ENCODE measurements at regions not wholly inside any gene's neighbourhood (a gene's known extent, or its start where the extent isn't known, plus 50 kb on each side); places are given as distances from the start of the nearest gene placed in this dataset.

DNA sequence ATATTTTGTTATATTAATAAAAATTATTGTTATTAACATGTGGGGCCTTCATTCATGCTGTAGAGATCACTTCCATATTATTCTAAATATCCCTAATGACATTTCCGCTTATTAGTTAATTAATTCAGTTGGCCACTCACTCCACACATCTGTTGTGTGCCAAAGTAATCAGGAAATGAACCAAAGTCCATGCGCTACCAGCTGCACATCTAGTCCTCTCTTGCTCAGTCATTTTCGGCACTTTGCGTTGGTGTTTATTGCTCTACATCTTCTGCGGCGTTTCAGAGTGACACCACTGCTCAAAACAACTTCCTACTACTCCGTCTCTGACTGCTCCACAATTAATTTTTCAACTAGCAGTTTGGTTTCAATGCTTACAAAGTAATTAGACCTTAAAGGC lies 101.4 kb upstream of the ZFHX3 start:
- no peak for TF ChIP-seq CTCF (IDR thresholded peaks at IDR 0.05)
- ATAC-seq (ENCODE audit: low FRiP score) = no peak
- DNase-seq (ENCODE audit: low spot score) = no peak

- DNase-seq (ENCODE audit: low spot score) (no peak), ATAC-seq (ENCODE audit: low FRiP score) (no peak)
- no peak for TF ChIP-seq CTCF (IDR thresholded peaks at IDR 0.05)
These were observed 100.0 kb upstream of the ZFHX3 start for GRCh38 chr16:73147958-73148357.

GRCh38 chr16:73145166-73145880 lies 97.4 kb upstream of the ZFHX3 start:
- no peak for ATAC-seq (ENCODE audit: low FRiP score)
- DNase-seq (ENCODE audit: low spot score) = no peak
- TF ChIP-seq CTCF (IDR thresholded peaks at IDR 0.05) = no peak

- no peak for TF ChIP-seq CTCF (IDR thresholded peaks at IDR 0.05)
- DNase-seq (ENCODE audit: low spot score) (no peak), ATAC-seq (ENCODE audit: low FRiP score) (no peak)
These were observed 95.9 kb upstream of the ZFHX3 start for GRCh38 chr16:73143576-73144422.

GRCh38 chr16:73143002-73143401 lies 95.1 kb upstream of the ZFHX3 start:
- DNase-seq (ENCODE audit: low spot score) = no peak
- no peak for TF ChIP-seq CTCF (IDR thresholded peaks at IDR 0.05)

DNA sequence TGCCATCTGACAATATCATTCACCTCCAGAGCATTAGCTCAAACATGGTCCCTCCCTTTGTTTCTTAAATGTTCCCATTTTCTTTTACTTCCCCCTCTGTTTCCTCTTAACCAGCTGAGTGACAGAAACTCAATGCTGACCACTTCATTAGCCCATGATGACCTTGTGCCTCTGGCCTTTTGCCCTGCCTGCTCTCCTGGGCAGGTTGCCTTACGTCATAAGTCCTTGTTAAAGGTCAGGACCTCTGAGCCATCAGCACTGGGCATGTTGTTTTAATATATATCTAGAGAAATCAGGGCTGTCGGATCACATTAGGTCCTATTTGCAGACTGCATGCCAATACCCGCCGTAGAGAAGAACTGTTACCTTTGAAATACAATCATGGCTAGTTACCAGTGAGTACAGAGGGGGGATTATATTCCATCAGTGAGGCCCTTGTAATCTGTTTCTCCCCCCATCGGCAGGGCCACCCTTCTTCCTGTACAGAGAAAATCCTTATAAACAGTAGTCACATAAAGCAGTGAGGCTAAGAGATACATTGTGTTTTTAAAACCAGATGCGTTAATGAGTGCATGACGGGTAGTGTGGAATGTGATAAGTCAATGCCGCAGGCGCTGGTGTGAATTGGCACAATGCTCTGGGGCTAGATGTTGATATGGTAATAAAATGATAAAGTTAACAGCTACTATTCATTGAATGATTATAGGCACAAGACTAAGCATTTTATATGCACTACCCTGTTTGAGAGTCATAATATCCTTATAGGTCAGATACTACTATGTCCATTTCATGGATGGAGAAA lies 94.3 kb upstream of the ZFHX3 start:
- ATAC-seq (ENCODE audit: low FRiP score) = no peak
- TF ChIP-seq CTCF (IDR thresholded peaks at IDR 0.05) = no peak
- DNase-seq (ENCODE audit: low spot score) = no peak

More at GRCh38 chr16:73143002-73143401, 95.1 kb upstream of the ZFHX3 start:
- no peak for ATAC-seq (ENCODE audit: low FRiP score)

Measured in omental fat pad (tissue), 3 donors.